Neural progenitor cell (in vitro differentiated cells): ENCODE measurements at regions not wholly inside any gene's neighbourhood (a gene's known extent, or its start where the extent isn't known, plus 50 kb on each side); places are given as distances from the start of the nearest gene placed in this dataset.

ENCODE experiments used
- DNase-seq: peaks from one replicate; pipeline ENCODE4 v3.0.0-alpha.2; 2016; ENCODE audit warnings: low spot score
- H2AFZ ChIP-seq: fragments of 200-600 bp; sonication (generic); replicated peaks from 2 replicates; pipeline ENCODE4 v1.6.1; 2016; ENCODE audit warnings: antibody characterized with exemption
- H3F3A ChIP-seq: fragments of 200-600 bp; sonication (generic); 2 replicates; pipeline ENCODE4 v1.6.1; 2016; ENCODE audit warnings: antibody characterized with exemption, low read depth
- H3K27ac ChIP-seq: fragments of 200-600 bp; sonication (generic); 2 replicates; pipeline ENCODE4 v1.5.1; 2016; ENCODE audit warnings: mild to moderate bottlenecking
- H3K27me3 ChIP-seq: fragments of 200-600 bp; sonication (generic); 2 replicates; pipeline ENCODE4 v1.6.1; 2016; ENCODE audit warnings: mild to moderate bottlenecking, moderate library complexity
- H3K36me3 ChIP-seq: fragments of 200-600 bp; sonication (generic); 2 replicates; pipeline ENCODE4 v1.5.1; 2016
- H3K4me1 ChIP-seq: fragments of 200-600 bp; sonication (generic); 2 replicates; pipeline ENCODE4 v1.6.1; 2016; ENCODE audit warnings: mixed run types
- H3K4me2 ChIP-seq: fragments of 200-600 bp; sonication (generic); 2 replicates; pipeline ENCODE4 v1.6.1; 2016
- H3K4me3 ChIP-seq: fragments of 200-600 bp; sonication (generic); 2 replicates; pipeline ENCODE4 v1.5.1; 2016
- H3K79me2 ChIP-seq: fragments of 200-600 bp; sonication (generic); 2 replicates; pipeline ENCODE4 v1.6.1; 2016; ENCODE audit warnings: low read depth
- H3K9ac ChIP-seq: fragments of 200-600 bp; sonication (generic); 2 replicates; pipeline ENCODE4 v1.6.1; 2016
- H3K9me3 ChIP-seq: fragments of 200-600 bp; sonication (generic); 2 replicates; pipeline ENCODE4 v1.5.1; 2016; ENCODE audit warnings: low read depth
- H4K20me1 ChIP-seq: fragments of 200-600 bp; sonication (generic); 2 replicates; pipeline ENCODE4 v1.6.1; 2016; ENCODE audit warnings: low read depth
- H3K27ac Mint-ChIP-seq: 3 replicates; pipeline ENCODE4 v1.8.0; 2021; ENCODE audit warnings: mixed read lengths
- H3K27me3 Mint-ChIP-seq: 2 replicates; pipeline ENCODE4 v1.8.0; 2022; ENCODE audit warnings: low read depth, mild to moderate bottlenecking, inconsistent platforms, moderate library complexity, mixed read lengths; ENCODE audit not compliant: insufficient read depth
- H3K36me3 Mint-ChIP-seq: 3 replicates; pipeline ENCODE4 v1.8.0; 2021; ENCODE audit warnings: mixed read lengths
- H3K4me1 Mint-ChIP-seq: 3 replicates; pipeline ENCODE4 v1.8.0; 2021; ENCODE audit warnings: mixed read lengths
- H3K4me3 Mint-ChIP-seq: 3 replicates; pipeline ENCODE4 v1.8.0; 2021; ENCODE audit warnings: mild to moderate bottlenecking, moderate library complexity, mixed read lengths
- H3K9me3 Mint-ChIP-seq: 3 replicates; pipeline ENCODE4 v1.8.0; 2020; ENCODE audit warnings: mixed read lengths
- EZH2 ChIP-seq: fragments of 200-600 bp; sonication (generic); IDR thresholded peaks from 2 replicates; pipeline ENCODE4 v1.6.1; 2017; ENCODE audit warnings: antibody characterized with exemption, mild to moderate bottlenecking, moderate library complexity
- EZH2phosphoT487 ChIP-seq: fragments of 200-600 bp; sonication (generic); IDR thresholded peaks from 2 replicates; pipeline ENCODE4 v1.6.1; 2017; ENCODE audit warnings: antibody characterized with exemption
- TF ChIP-seq, protein P1 (sequence below): fragments of 200-600 bp; sonication (generic); IDR thresholded peaks from 2 replicates; pipeline ENCODE4 v1.5.1; 2017; ENCODE audit warnings: antibody characterized with exemption, mild to moderate bottlenecking

DNA sequence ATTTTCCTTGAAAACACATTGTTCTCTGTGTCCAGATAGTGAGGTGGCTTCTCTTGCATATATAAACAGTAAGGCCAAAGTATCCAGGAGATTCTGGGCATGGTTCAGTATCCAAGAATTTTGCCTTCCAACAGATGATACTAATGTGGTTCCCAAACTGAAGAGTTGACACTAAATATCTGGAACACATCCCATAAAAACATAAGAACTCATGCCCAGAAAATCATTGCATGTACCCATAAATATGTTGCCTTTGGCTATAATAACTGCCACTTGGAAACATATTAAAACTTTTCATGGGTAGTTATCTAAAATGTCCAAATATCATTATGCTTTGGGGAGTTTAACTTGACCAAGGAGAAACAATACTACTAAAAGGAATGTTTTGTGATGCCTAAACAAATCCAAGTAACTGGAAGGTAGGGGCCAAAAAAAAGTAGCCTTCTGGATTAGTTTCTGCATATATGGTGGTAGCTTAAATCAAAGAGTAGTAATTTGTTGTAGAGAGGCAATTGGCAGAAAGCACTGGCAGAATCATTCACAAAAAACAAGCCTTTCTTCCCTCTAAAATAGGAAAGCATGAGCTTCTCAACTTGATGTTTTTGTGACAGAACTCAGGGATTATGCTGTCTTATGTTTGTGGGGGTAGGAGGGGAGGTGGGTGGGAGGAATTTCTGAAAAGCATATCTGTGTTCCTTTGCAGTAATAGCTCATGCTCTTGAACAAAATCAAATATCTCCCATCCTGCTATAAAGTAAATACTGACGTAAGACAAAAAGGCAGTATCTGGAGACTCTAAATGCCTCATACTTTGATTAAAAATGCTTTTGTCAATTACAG is 753.9 kb downstream of the TUSC7 start:
- H4K20me1 ChIP-seq, result no peaks in the 10 kb centered on the region
- H3K4me3 Mint-ChIP-seq, result no peak overlapping the region
- no peaks in the 10 kb centered on the region for H3K4me1 ChIP-seq
- TF ChIP-seq, protein P1, sequence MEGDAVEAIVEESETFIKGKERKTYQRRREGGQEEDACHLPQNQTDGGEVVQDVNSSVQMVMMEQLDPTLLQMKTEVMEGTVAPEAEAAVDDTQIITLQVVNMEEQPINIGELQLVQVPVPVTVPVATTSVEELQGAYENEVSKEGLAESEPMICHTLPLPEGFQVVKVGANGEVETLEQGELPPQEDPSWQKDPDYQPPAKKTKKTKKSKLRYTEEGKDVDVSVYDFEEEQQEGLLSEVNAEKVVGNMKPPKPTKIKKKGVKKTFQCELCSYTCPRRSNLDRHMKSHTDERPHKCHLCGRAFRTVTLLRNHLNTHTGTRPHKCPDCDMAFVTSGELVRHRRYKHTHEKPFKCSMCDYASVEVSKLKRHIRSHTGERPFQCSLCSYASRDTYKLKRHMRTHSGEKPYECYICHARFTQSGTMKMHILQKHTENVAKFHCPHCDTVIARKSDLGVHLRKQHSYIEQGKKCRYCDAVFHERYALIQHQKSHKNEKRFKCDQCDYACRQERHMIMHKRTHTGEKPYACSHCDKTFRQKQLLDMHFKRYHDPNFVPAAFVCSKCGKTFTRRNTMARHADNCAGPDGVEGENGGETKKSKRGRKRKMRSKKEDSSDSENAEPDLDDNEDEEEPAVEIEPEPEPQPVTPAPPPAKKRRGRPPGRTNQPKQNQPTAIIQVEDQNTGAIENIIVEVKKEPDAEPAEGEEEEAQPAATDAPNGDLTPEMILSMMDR, result no peak
- TF ChIP-seq EZH2 (no peak), EZH2phosphoT487 (no peak)
- no peaks in the 10 kb centered on the region for H3K9me3 ChIP-seq
- H3K4me3 ChIP-seq, result no peak overlapping the region
- no peak overlapping the region for H3K27ac Mint-ChIP-seq
- H3F3A ChIP-seq, result no peaks in the 10 kb centered on the region
- H3K79me2 ChIP-seq, result no peaks in the 10 kb centered on the region
- H3K27me3 Mint-ChIP-seq, result no peaks in the 10 kb centered on the region
- H3K36me3 ChIP-seq, result no peaks in the 10 kb centered on the region
- no peak overlapping the region for H3K4me2 ChIP-seq
- H3K9ac ChIP-seq, result no peak overlapping the region
- H3K4me1 Mint-ChIP-seq, result no peaks in the 10 kb centered on the region
- no peaks in the 10 kb centered on the region for H3K27me3 ChIP-seq
- H3K27ac ChIP-seq, result no peak overlapping the region
- H3K9me3 Mint-ChIP-seq, result no peaks in the 10 kb centered on the region
- no peak overlapping the region for H2AFZ ChIP-seq
- H3K36me3 Mint-ChIP-seq, result no peaks in the 10 kb centered on the region
- no peak for DNase-seq

DNA sequence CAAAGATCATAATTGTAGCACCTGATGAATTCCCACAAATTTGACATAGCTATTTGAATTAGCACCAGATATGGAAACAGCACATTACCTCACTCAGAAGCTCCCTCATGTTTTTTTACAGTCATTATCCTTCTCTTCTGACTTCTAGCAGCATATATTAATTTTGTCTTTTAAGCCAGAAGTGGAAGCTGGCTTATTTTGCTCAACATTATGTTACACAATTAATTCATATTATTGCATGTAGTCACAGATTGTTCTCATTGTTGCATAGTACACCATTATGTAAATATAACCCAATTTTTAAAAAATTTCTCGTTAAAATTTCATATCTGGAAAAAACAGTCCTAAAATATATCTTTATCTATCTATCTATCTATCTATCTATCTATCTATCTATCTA is 762.3 kb downstream of the TUSC7 start:
- Mint-ChIP-seq H3K9me3 (no peaks in the 10 kb centered on the region), H3K36me3 (no peaks in the 10 kb centered on the region), H3K4me3 (no peak overlapping the region), H3K27ac (no peak overlapping the region), H3K27me3 (no peaks in the 10 kb centered on the region), H3K4me1 (no peaks in the 10 kb centered on the region)
- no peak overlapping the region for H3K27ac ChIP-seq
- no peaks in the 10 kb centered on the region for H3K79me2 ChIP-seq
- no peak overlapping the region for H3K9ac ChIP-seq
- H4K20me1 ChIP-seq, result no peaks in the 10 kb centered on the region
- H3K9me3 ChIP-seq, result no peaks in the 10 kb centered on the region
- H3K4me2 ChIP-seq, result no peak overlapping the region
- TF ChIP-seq, protein P1, result no peak
- no peak for TF ChIP-seq EZH2phosphoT487
- no peak for TF ChIP-seq EZH2
- peaks cover 7% of the 10 kb centered on the region for H3K4me1 ChIP-seq
- no peak for DNase-seq
- H3K4me3 ChIP-seq, result no peak overlapping the region
- H3K27me3 ChIP-seq, result no peaks in the 10 kb centered on the region
- H2AFZ ChIP-seq, result no peak overlapping the region
- H3K36me3 ChIP-seq, result no peaks in the 10 kb centered on the region
- no peaks in the 10 kb centered on the region for H3F3A ChIP-seq

DNA sequence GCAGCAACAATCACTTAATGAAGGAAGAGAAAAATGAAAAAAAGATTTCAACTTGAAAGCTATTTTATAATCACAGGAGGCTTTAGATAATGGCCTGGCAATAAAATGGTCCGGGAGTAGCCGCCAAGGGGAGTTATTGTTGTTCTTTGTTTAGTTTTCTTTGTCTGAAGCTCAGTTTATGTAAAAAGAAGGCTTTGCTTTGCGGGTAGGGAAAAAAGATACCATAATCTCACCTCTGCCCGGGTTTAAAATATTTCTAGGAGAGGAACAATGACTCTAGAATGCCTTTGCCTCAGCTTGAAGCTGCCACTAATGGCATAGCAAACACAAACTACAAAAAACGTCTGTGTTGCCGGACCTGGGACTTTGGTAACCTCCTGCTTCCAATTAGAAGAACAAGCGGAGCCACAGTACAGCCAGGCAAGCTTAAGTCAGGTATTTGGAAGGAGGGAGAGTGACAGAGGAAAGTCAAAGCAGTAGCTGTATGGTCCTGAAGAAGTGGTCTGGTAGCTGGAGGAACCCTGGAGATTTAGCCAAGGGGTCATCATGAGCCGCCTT is 764.5 kb downstream of the TUSC7 start:
- Mint-ChIP-seq H3K4me1 (no peaks in the 10 kb centered on the region), H3K27ac (no peak overlapping the region), H3K4me3 (no peak overlapping the region), H3K27me3 (no peaks in the 10 kb centered on the region), H3K36me3 (no peaks in the 10 kb centered on the region), H3K9me3 (no peaks in the 10 kb centered on the region)
- Histone ChIP-seq H3K36me3 (no peaks in the 10 kb centered on the region), H3K79me2 (no peaks in the 10 kb centered on the region), H3K4me1 (peaks cover 7% of the 10 kb centered on the region), H3F3A (no peaks in the 10 kb centered on the region), H3K27ac (no peak overlapping the region), H3K9ac (no peak overlapping the region), H3K27me3 (no peaks in the 10 kb centered on the region), H3K4me3 (no peak overlapping the region), H3K9me3 (no peaks in the 10 kb centered on the region), H4K20me1 (no peaks in the 10 kb centered on the region), H2AFZ (no peak overlapping the region), H3K4me2 (no peak overlapping the region)
- peak; percentile 38 for DNase-seq
- TF ChIP-seq EZH2, result no peak
- TF ChIP-seq, protein P1, result no peak
- TF ChIP-seq EZH2phosphoT487, result no peak
